GM23338 (cell line): ENCODE measurements at regions not wholly inside any gene's neighbourhood (a gene's known extent, or its start where the extent isn't known, plus 50 kb on each side); places are given as distances from the start of the nearest gene placed in this dataset.

Experiments
- ATAC-seq: fragments of 200-7000 bp; cut with Tn5 transposase; 3 replicates; pipeline ENCODE4 v1.9.1; 2020
- DNase-seq: peaks from one replicate; pipeline ENCODE4 v3.0.0-alpha.2; 2015; ENCODE audit warnings: low spot score
- H2AFZ ChIP-seq: fragments of 200-600 bp; sonication (generic); 2 replicates; pipeline ENCODE4 v1.8.0; 2016; ENCODE audit warnings: antibody characterized with exemption, mild to moderate bottlenecking, moderate library complexity
- H3F3A ChIP-seq: fragments of 200-600 bp; sonication (generic); replicated peaks from 2 replicates; pipeline ENCODE4 v1.8.0; 2017; ENCODE audit warnings: antibody characterized with exemption, mixed run types, low read depth
- H3K27ac ChIP-seq: fragments of 200-600 bp; sonication (generic); 2 replicates; pipeline ENCODE4 v1.6.1; 2016; ENCODE audit warnings: low read depth
- H3K27me3 ChIP-seq: fragments of 200-600 bp; sonication (generic); 2 replicates; pipeline ENCODE4 v1.8.0; 2016; ENCODE audit warnings: mild to moderate bottlenecking, mixed run types, moderate library complexity; ENCODE audit not compliant: insufficient read depth
- H3K36me3 ChIP-seq: fragments of 200-600 bp; sonication (generic); 2 replicates; pipeline ENCODE4 v1.8.0; 2016; ENCODE audit warnings: mild to moderate bottlenecking; ENCODE audit not compliant: insufficient read depth
- H3K4me1 ChIP-seq: fragments of 200-600 bp; sonication (generic); 2 replicates; pipeline ENCODE4 v1.8.0; 2016; ENCODE audit warnings: mild to moderate bottlenecking, moderate library complexity; ENCODE audit not compliant: insufficient read depth
- H3K4me2 ChIP-seq: fragments of 200-600 bp; sonication (generic); 2 replicates; pipeline ENCODE4 v1.7.1; 2017; ENCODE audit warnings: mixed run types
- H3K4me3 ChIP-seq: fragments of 200-600 bp; sonication (generic); 2 replicates; pipeline ENCODE4 v1.6.1; 2016; ENCODE audit warnings: mixed run types
- H3K79me2 ChIP-seq: fragments of 200-600 bp; sonication (generic); replicated peaks from 2 replicates; pipeline ENCODE4 v1.8.0; 2017; ENCODE audit warnings: mild to moderate bottlenecking; ENCODE audit not compliant: insufficient read depth
- H3K9me2 ChIP-seq: fragments of 200-600 bp; sonication (generic); 2 replicates; pipeline ENCODE4 v1.8.0; 2017; ENCODE audit not compliant: insufficient read depth
- H4K20me1 ChIP-seq: fragments of 200-600 bp; sonication (generic); replicated peaks from 2 replicates; pipeline ENCODE4 v1.8.0; 2017; ENCODE audit warnings: mild to moderate bottlenecking; ENCODE audit not compliant: insufficient read depth
- H3K27ac Mint-ChIP-seq: 2 replicates; pipeline ENCODE4 v1.8.0; 2020; ENCODE audit warnings: inconsistent platforms, mild to moderate bottlenecking, moderate library complexity, mixed read lengths
- H3K27me3 Mint-ChIP-seq: 3 replicates; pipeline ENCODE4 v1.8.0; 2022; ENCODE audit warnings: low read depth, mild to moderate bottlenecking, moderate library complexity, mixed read lengths, inconsistent platforms; ENCODE audit not compliant: insufficient read depth, poor library complexity
- H3K36me3 Mint-ChIP-seq: 3 replicates; pipeline ENCODE4 v1.8.0; 2021; ENCODE audit warnings: low read depth, mild to moderate bottlenecking, inconsistent platforms, moderate library complexity, mixed read lengths
- H3K4me1 Mint-ChIP-seq: 3 replicates; pipeline ENCODE4 v1.8.0; 2020; ENCODE audit warnings: mild to moderate bottlenecking, inconsistent platforms, mixed read lengths
- H3K4me3 Mint-ChIP-seq: 3 replicates; pipeline ENCODE4 v1.8.0; 2021; ENCODE audit warnings: moderate library complexity, mild to moderate bottlenecking, inconsistent platforms, mixed read lengths
- H3K9me3 Mint-ChIP-seq: 3 replicates; pipeline ENCODE4 v1.8.0; 2020; ENCODE audit warnings: moderate library complexity, mild to moderate bottlenecking, inconsistent platforms, mixed read lengths
- CTCF ChIP-seq, 2 experiments: fragments of 200-600 bp in 1 of 2; sonication (generic) in 1 of 2; conservative IDR thresholded peaks; 2 replicates each; pipeline versions ENCODE4 v1.5.1 to v1.6.1; 2016 to 2017; ENCODE audit warnings: antibody characterized with exemption in 2 of 2, low read depth in 2 of 2, mild to moderate bottlenecking in 2 of 2, moderate library complexity in 1 of 2
- EZH2phosphoT487 ChIP-seq: fragments of 200-600 bp; sonication (generic); IDR thresholded peaks from one replicate; pipeline ENCODE4 v1.8.1; 2018; ENCODE audit warnings: antibody characterized with exemption; ENCODE audit not compliant: unreplicated experiment
- NANOG ChIP-seq: IDR thresholded peaks from 2 replicates; pipeline ENCODE4 v1.6.1; 2016; ENCODE audit warnings: antibody characterized with exemption, borderline replicate concordance
- POLR2AphosphoS5 ChIP-seq: IDR thresholded peaks from 2 replicates; pipeline ENCODE4 v1.6.1; 2016; ENCODE audit warnings: antibody characterized with exemption, low read depth
- STAT1 ChIP-seq: IDR thresholded peaks from one replicate; pipeline ENCODE4 v1.6.1; 2016; ENCODE audit warnings: antibody characterized with exemption; ENCODE audit not compliant: unreplicated experiment
- ZNF114 ChIP-seq: fragments of 250-450 bp; sonication (Bioruptor Pico); IDR thresholded peaks from 2 replicates; pipeline ENCODE4 v1.5.0; 2020; ENCODE audit warnings: mild to moderate bottlenecking, moderate library complexity
- TF ChIP-seq, protein P1 (sequence below): IDR thresholded peaks from one replicate; pipeline ENCODE4 v1.6.1; 2018; ENCODE audit warnings: antibody characterized with exemption; ENCODE audit not compliant: unreplicated experiment
- TF ChIP-seq, protein P2 (sequence below): fragments of 250-450 bp; sonication (Bioruptor Pico); IDR thresholded peaks from 2 replicates; pipeline ENCODE4 v1.5.0; 2020; ENCODE audit warnings: mild to moderate bottlenecking, moderate library complexity

GRCh38 chr16:85333337-85333736 is 221.1 kb upstream of the CIBAR2 start:
- H3K27me3 ChIP-seq: peaks cover 44% of the 10 kb centered on the region
- no peak overlapping the region for H3K4me2 ChIP-seq
- H3K79me2 ChIP-seq: no peaks in the 10 kb centered on the region; the same call in 1 of the 2 replicates
- TF ChIP-seq POLR2AphosphoS5: no peak
- TF ChIP-seq STAT1: no peak
- TF ChIP-seq EZH2phosphoT487: no peak
- no peak for TF ChIP-seq CTCF (conservative IDR thresholded peaks at IDR 0.05; ENCODE audit: low read depth in 2 of 2)
- TF ChIP-seq ZNF114 (CRISPR knock-in tag): no peak
- TF ChIP-seq NANOG: no peak
- TF ChIP-seq, protein P1, sequence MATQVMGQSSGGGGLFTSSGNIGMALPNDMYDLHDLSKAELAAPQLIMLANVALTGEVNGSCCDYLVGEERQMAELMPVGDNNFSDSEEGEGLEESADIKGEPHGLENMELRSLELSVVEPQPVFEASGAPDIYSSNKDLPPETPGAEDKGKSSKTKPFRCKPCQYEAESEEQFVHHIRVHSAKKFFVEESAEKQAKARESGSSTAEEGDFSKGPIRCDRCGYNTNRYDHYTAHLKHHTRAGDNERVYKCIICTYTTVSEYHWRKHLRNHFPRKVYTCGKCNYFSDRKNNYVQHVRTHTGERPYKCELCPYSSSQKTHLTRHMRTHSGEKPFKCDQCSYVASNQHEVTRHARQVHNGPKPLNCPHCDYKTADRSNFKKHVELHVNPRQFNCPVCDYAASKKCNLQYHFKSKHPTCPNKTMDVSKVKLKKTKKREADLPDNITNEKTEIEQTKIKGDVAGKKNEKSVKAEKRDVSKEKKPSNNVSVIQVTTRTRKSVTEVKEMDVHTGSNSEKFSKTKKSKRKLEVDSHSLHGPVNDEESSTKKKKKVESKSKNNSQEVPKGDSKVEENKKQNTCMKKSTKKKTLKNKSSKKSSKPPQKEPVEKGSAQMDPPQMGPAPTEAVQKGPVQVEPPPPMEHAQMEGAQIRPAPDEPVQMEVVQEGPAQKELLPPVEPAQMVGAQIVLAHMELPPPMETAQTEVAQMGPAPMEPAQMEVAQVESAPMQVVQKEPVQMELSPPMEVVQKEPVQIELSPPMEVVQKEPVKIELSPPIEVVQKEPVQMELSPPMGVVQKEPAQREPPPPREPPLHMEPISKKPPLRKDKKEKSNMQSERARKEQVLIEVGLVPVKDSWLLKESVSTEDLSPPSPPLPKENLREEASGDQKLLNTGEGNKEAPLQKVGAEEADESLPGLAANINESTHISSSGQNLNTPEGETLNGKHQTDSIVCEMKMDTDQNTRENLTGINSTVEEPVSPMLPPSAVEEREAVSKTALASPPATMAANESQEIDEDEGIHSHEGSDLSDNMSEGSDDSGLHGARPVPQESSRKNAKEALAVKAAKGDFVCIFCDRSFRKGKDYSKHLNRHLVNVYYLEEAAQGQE: no peak
- TF ChIP-seq, protein P2, sequence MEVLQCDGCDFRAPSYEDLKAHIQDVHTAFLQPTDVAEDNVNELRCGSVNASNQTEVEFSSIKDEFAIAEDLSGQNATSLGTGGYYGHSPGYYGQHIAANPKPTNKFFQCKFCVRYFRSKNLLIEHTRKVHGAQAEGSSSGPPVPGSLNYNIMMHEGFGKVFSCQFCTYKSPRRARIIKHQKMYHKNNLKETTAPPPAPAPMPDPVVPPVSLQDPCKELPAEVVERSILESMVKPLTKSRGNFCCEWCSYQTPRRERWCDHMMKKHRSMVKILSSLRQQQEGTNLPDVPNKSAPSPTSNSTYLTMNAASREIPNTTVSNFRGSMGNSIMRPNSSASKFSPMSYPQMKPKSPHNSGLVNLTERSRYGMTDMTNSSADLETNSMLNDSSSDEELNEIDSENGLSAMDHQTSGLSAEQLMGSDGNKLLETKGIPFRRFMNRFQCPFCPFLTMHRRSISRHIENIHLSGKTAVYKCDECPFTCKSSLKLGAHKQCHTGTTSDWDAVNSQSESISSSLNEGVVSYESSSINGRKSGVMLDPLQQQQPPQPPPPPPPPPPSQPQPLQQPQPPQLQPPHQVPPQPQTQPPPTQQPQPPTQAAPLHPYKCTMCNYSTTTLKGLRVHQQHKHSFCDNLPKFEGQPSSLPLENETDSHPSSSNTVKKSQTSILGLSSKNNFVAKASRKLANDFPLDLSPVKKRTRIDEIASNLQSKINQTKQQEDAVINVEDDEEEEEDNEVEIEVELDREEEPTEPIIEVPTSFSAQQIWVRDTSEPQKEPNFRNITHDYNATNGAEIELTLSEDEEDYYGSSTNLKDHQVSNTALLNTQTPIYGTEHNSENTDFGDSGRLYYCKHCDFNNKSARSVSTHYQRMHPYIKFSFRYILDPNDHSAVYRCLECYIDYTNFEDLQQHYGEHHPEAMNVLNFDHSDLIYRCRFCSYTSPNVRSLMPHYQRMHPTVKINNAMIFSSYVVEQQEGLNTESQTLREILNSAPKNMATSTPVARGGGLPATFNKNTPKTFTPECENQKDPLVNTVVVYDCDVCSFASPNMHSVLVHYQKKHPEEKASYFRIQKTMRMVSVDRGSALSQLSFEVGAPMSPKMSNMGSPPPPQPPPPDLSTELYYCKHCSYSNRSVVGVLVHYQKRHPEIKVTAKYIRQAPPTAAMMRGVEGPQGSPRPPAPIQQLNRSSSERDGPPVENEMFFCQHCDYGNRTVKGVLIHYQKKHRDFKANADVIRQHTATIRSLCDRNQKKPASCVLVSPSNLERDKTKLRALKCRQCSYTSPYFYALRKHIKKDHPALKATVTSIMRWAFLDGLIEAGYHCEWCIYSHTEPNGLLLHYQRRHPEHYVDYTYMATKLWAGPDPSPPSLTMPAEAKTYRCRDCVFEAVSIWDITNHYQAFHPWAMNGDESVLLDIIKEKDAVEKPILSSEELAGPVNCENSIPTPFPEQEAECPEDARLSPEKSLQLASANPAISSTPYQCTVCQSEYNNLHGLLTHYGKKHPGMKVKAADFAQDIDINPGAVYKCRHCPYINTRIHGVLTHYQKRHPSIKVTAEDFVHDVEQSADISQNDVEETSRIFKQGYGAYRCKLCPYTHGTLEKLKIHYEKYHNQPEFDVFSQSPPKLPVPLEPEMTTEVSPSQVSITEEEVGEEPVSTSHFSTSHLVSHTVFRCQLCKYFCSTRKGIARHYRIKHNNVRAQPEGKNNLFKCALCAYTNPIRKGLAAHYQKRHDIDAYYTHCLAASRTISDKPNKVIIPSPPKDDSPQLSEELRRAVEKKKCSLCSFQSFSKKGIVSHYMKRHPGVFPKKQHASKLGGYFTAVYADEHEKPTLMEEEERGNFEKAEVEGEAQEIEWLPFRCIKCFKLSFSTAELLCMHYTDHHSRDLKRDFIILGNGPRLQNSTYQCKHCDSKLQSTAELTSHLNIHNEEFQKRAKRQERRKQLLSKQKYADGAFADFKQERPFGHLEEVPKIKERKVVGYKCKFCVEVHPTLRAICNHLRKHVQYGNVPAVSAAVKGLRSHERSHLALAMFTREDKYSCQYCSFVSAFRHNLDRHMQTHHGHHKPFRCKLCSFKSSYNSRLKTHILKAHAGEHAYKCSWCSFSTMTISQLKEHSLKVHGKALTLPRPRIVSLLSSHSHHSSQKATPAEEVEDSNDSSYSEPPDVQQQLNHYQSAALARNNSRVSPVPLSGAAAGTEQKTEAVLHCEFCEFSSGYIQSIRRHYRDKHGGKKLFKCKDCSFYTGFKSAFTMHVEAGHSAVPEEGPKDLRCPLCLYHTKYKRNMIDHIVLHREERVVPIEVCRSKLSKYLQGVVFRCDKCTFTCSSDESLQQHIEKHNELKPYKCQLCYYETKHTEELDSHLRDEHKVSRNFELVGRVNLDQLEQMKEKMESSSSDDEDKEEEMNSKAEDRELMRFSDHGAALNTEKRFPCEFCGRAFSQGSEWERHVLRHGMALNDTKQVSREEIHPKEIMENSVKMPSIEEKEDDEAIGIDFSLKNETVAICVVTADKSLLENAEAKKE (CRISPR knock-in tag): no peak
- ATAC-seq: no peak
- no peak for DNase-seq
- peaks cover 5% of the 10 kb centered on the region; the same call in 2 of the 3 replicates for H3K9me3 Mint-ChIP-seq
- H3K36me3 ChIP-seq: no peaks in the 10 kb centered on the region
- peaks cover 49% of the 10 kb centered on the region for H3K27me3 Mint-ChIP-seq
- H3K4me1 Mint-ChIP-seq: peaks cover 59% of the 10 kb centered on the region
- no peak overlapping the region for H2AFZ ChIP-seq
- peaks cover 25% of the 10 kb centered on the region for H3F3A ChIP-seq
- H3K9me2 ChIP-seq: no peaks in the 10 kb centered on the region
- peaks cover 43% of the 10 kb centered on the region for H3K4me1 ChIP-seq
- no peaks in the 10 kb centered on the region; the same call in 1 of the 2 replicates for H4K20me1 ChIP-seq
- H3K27ac Mint-ChIP-seq: no peak overlapping the region
- no peak overlapping the region for H3K4me3 Mint-ChIP-seq
- H3K27ac ChIP-seq: no peak overlapping the region
- H3K4me3 ChIP-seq: no peak overlapping the region
- no peaks in the 10 kb centered on the region; the same call in 2 of the 3 replicates for H3K36me3 Mint-ChIP-seq
